IMR-90 (cell line): ENCODE measurements at regions not wholly inside any gene's neighbourhood (a gene's known extent, or its start where the extent isn't known, plus 50 kb on each side); places are given as distances from the start of the nearest gene placed in this dataset.

Experiments used
- ATAC-seq: fragments of 200-7000 bp; cut with Tn5 transposase; 2 replicates; pipeline ENCODE4 v1.9.1; 2020; ENCODE audit warnings: low read depth, mild to moderate bottlenecking, moderate library complexity
- BruUV-seq: library from RNA; stranded (reverse); fragments of 400-500 nt; replicated peaks from 2 replicates; lab custom pipeline; 2021; lab: Mats Ljungman, UMichigan
- CTCF ChIA-PET: fragments of 300-600 bp; formaldehyde crosslinking; extraction: SDS; loops from one replicate; lab custom pipeline; 2021; ENCODE audit warnings: antibody characterized with exemption; lab: Yijun Ruan, JAX
- POLR2A ChIA-PET: fragments of 300-600 bp; sonication (Branson Sonifier 250); formaldehyde crosslinking; loops from one replicate; lab custom pipeline; 2022; ENCODE audit warnings: antibody characterized with exemption; ENCODE audit not compliant: unreplicated experiment; lab: Charles Lee
- DNase-seq: peaks from one replicate; pipeline ENCODE4 v3.0.0; 2013
- H2AFZ ChIP-seq: replicated peaks from 2 replicates; pipeline ENCODE3; 2013; ENCODE audit warnings: low read length, mild to moderate bottlenecking; ENCODE audit not compliant: poor library complexity
- H2AK5ac ChIP-seq: 2 replicates; pipeline ENCODE4 v1.6.1; 2013; ENCODE audit warnings: low read depth, low read length, inconsistent platforms
- H2AK9ac ChIP-seq: replicated peaks from 2 replicates; pipeline ENCODE3; 2013; ENCODE audit warnings: mild to moderate bottlenecking, low read depth, low read length, moderate library complexity; ENCODE audit not compliant: poor library complexity
- H2BK120ac ChIP-seq: 2 replicates; pipeline ENCODE4 v1.6.1; 2013; ENCODE audit warnings: low read depth, low read length, inconsistent platforms
- H2BK15ac ChIP-seq: 3 replicates; pipeline ENCODE4 v1.6.1; 2013; ENCODE audit warnings: low read depth, low read length, inconsistent platforms
- H2BK20ac ChIP-seq: 2 replicates; pipeline ENCODE4 v1.6.1; 2013; ENCODE audit warnings: low read depth, mild to moderate bottlenecking, inconsistent platforms, low read length, moderate library complexity
- H2BK5ac ChIP-seq: 2 replicates; pipeline ENCODE4 v1.6.1; 2013; ENCODE audit warnings: mild to moderate bottlenecking, low read depth, low read length, inconsistent platforms; ENCODE audit not compliant: poor library complexity, severe bottlenecking
- H3K14ac ChIP-seq: replicated peaks from 2 replicates; pipeline ENCODE4 v1.6.1; 2013; ENCODE audit warnings: low read depth, low read length, inconsistent platforms
- H3K18ac ChIP-seq: 2 replicates; pipeline ENCODE4 v1.6.1; 2013; ENCODE audit warnings: low read depth, low read length, control low read depth
- H3K23ac ChIP-seq: 2 replicates; pipeline ENCODE4 v1.6.1; 2013; ENCODE audit warnings: low read depth, low read length, inconsistent platforms
- H3K27ac ChIP-seq: 2 replicates; pipeline ENCODE4 v1.5.1; 2013; ENCODE audit warnings: mild to moderate bottlenecking, control low read depth, low read length; ENCODE audit not compliant: insufficient read depth
- H3K27me3 ChIP-seq: 2 replicates; pipeline ENCODE4 v1.6.1; 2013; ENCODE audit warnings: low read length; ENCODE audit not compliant: control insufficient read depth, insufficient read depth
- H3K36me3 ChIP-seq: 2 replicates; pipeline ENCODE4 v1.6.1; 2013; ENCODE audit warnings: low read length, mixed read lengths; ENCODE audit not compliant: control insufficient read depth, insufficient read depth
- H3K4ac ChIP-seq: 2 replicates; pipeline ENCODE4 v1.6.1; 2013; ENCODE audit warnings: low read depth, low read length, inconsistent platforms
- H3K4me1 ChIP-seq: 2 replicates; pipeline ENCODE4 v1.6.1; 2013; ENCODE audit warnings: low read length, mixed read lengths; ENCODE audit not compliant: control insufficient read depth, insufficient read depth
- H3K4me2 ChIP-seq: 2 replicates; pipeline ENCODE4 v1.6.1; 2013; ENCODE audit warnings: low read depth, mild to moderate bottlenecking, control low read depth, low read length, moderate library complexity
- H3K4me3 ChIP-seq: 2 replicates; pipeline ENCODE4 v1.5.1; 2013; ENCODE audit warnings: low read depth, mild to moderate bottlenecking, control low read depth, low read length, moderate library complexity; ENCODE audit not compliant: insufficient read depth
- H3K56ac ChIP-seq: 2 replicates; pipeline ENCODE4 v1.6.1; 2013; ENCODE audit warnings: low read length, inconsistent platforms; ENCODE audit not compliant: insufficient read depth; ENCODE audit errors: extremely low read depth
- H3K79me1 ChIP-seq, 2 experiments: 2 replicates each; pipeline ENCODE4 v1.6.1; 2013; ENCODE audit warnings: low read length in 2 of 2, inconsistent platforms in 1 of 2, low read depth in 1 of 2
- H3K9ac ChIP-seq: 2 replicates; pipeline ENCODE4 v1.6.1; 2013; ENCODE audit warnings: low read depth, low read length, control low read depth
- H3K9me1 ChIP-seq: 2 replicates; pipeline ENCODE4 v1.6.1; 2013; ENCODE audit warnings: low read length, inconsistent platforms; ENCODE audit not compliant: insufficient read depth
- H3K9me3 ChIP-seq: 2 replicates; pipeline ENCODE4 v1.6.1; 2013; ENCODE audit warnings: low read length; ENCODE audit not compliant: control insufficient read depth, insufficient read depth
- H4K20me1 ChIP-seq: 2 replicates; pipeline ENCODE4 v1.6.1; 2013; ENCODE audit warnings: low read length, inconsistent platforms; ENCODE audit not compliant: insufficient read depth
- H4K5ac ChIP-seq: 2 replicates; pipeline ENCODE4 v1.6.1; 2013; ENCODE audit warnings: mild to moderate bottlenecking, low read depth, low read length, control low read depth
- H4K8ac ChIP-seq, 2 experiments: 2 replicates each; pipeline ENCODE4 v1.6.1; 2013; ENCODE audit warnings: low read depth in 2 of 2, low read length in 2 of 2, control low read depth in 1 of 2, inconsistent platforms in 1 of 2
- H4K91ac ChIP-seq: 2 replicates; pipeline ENCODE4 v1.6.1; 2013; ENCODE audit warnings: low read depth, low read length, inconsistent platforms; ENCODE audit not compliant: insufficient read depth
- BHLHE40 ChIP-seq: fragments of 150-350 bp; IDR thresholded peaks from 2 replicates; pipeline ENCODE4 v1.6.1; 2016; ENCODE audit warnings: mild to moderate bottlenecking, low read depth, low read length
- CEBPB ChIP-seq: IDR thresholded peaks from 2 replicates; pipeline ENCODE4 v1.6.1; 2012; ENCODE audit warnings: low read depth, low read length, improper control_type of control experiment
- CHD1 ChIP-seq: IDR thresholded peaks from 2 replicates; pipeline ENCODE4 v1.6.1; 2012; ENCODE audit warnings: low read depth, low read length, improper control_type of control experiment
- FOS ChIP-seq: fragments of 150-350 bp; IDR thresholded peaks from 2 replicates; pipeline ENCODE4 v1.6.1; 2016; ENCODE audit warnings: low read depth, low read length
- MAFK ChIP-seq: IDR thresholded peaks from 2 replicates; pipeline ENCODE4 v1.6.1; 2012; ENCODE audit warnings: low read depth, low read length, improper control_type of control experiment
- MAZ ChIP-seq: IDR thresholded peaks from 2 replicates; pipeline ENCODE4 v1.6.1; 2012; ENCODE audit warnings: low read depth, mild to moderate bottlenecking, low read length, improper control_type of control experiment, moderate library complexity, borderline replicate concordance
- MXI1 ChIP-seq: IDR thresholded peaks from 2 replicates; pipeline ENCODE4 v1.6.1; 2012; ENCODE audit warnings: low read depth, mild to moderate bottlenecking, low read length, moderate library complexity, borderline replicate concordance
- NFE2L2 ChIP-seq: fragments of 150-350 bp; IDR thresholded peaks from 2 replicates; pipeline ENCODE4 v1.6.1; 2016; ENCODE audit warnings: low read depth, mild to moderate bottlenecking, low read length
- POLR2A ChIP-seq: IDR thresholded peaks from 2 replicates; pipeline ENCODE4 v1.6.1; 2012; ENCODE audit warnings: mild to moderate bottlenecking, low read depth, low read length
- RAD21 ChIP-seq: IDR thresholded peaks from 2 replicates; pipeline ENCODE4 v1.6.1; 2012; ENCODE audit warnings: low read length, improper control_type of control experiment
- RCOR1 ChIP-seq: IDR thresholded peaks from 2 replicates; pipeline ENCODE4 v1.6.1; 2012; ENCODE audit warnings: mild to moderate bottlenecking, low read length, improper control_type of control experiment; ENCODE audit not compliant: insufficient replicate concordance
- RFX5 ChIP-seq: IDR thresholded peaks from 2 replicates; pipeline ENCODE4 v1.8.0; 2012; ENCODE audit warnings: low read depth, mild to moderate bottlenecking, low read length, moderate library complexity
- SMC3 ChIP-seq: fragments of 150-350 bp; IDR thresholded peaks from 2 replicates; pipeline ENCODE4 v1.6.1; 2016; ENCODE audit warnings: low read depth, mild to moderate bottlenecking, antibody characterized with exemption, low read length, moderate library complexity
- WGBS, 2 experiments: methylation state at CpG; one replicate each; pipeline versions ENCODE4 v1.1.5 to v1.1.7; 2013; ENCODE audit warnings: missing lambda C conversion rate in 2 of 2; ENCODE audit not compliant: insufficient read length in 1 of 2; ENCODE audit errors: extremely low coverage in 2 of 2; 5-methylcytosine and 5-hydroxymethylcytosine counted together
- dilution Hi-C: fragments of 300-500 bp; cut with HindIII; formaldehyde crosslinking; loops from one replicate; pipeline ENCODE4 v1.14.3; 2018; ENCODE audit warnings: low sequenced_read_pairs; ENCODE audit not compliant: unreplicated experiment
- in situ Hi-C: fragments of 300-500 bp; cut with MboI; formaldehyde crosslinking; loops from 3 replicates; pipeline ENCODE4 v1.14.3; 2019; ENCODE audit warnings: low sequenced_read_pairs, inconsistent platforms, mixed read lengths
- intact Hi-C: fragments of 100-400 bp; cut with micrococcal nuclease; formaldehyde crosslinking; loops from 2 replicates; pipeline ENCODE4 v1.10.0; 2022
- TF ChIP-seq, protein P1 (sequence below): conservative IDR thresholded peaks from 2 replicates; pipeline ENCODE4 v1.5.1; 2012; ENCODE audit warnings: mild to moderate bottlenecking, low read depth, low read length, improper control_type of control experiment
- TF ChIP-seq, protein P2 (sequence below): fragments of 150-350 bp; IDR thresholded peaks from 2 replicates; pipeline ENCODE4 v1.6.1; 2017; ENCODE audit warnings: mild to moderate bottlenecking, antibody characterized with exemption, low read length, low read depth
- TF ChIP-seq, protein P3 (sequence below): fragments of 150-350 bp; IDR thresholded peaks from 2 replicates; pipeline ENCODE4 v1.6.1; 2016; ENCODE audit warnings: low read depth, mild to moderate bottlenecking, low read length, moderate library complexity, borderline replicate concordance

DNA sequence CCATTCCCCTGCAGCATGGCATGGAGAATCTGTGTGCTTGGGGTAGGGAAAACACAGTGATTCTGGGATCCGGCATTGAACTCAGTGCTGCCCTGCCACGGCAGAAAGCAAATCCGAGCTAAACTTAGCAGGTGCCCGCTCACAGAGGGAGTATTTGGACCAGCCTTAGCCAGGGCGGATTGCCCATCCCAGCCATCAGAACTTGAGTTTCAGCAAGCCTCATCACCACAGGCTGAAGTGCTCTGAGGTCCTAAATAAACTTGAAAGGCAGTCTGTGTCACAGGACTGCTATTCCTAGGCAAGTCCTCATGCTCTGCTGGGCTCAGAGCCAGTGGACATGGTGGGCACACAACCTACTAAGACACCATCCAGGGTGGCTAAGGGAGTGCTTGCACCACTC, 86.2 kb upstream of the YPEL5 start:
- intact Hi-C loops (no loop called here), dilution Hi-C loops (no loop called here)

More for the DNA sequence above, 86.2 kb upstream of the YPEL5 start:
- no peak for DNase-seq
- no peaks in the 10 kb centered on the region for H3K4me1 ChIP-seq
- no peak overlapping the region for H3K9ac ChIP-seq
- H3K4me3 ChIP-seq: no peak overlapping the region
- H2AFZ ChIP-seq: no peak overlapping the region
- no peaks in the 10 kb centered on the region for H3K9me1 ChIP-seq
- no peak overlapping the region for H4K91ac ChIP-seq
- no peak overlapping the region for H3K4ac ChIP-seq
- no peak overlapping the region for H2BK120ac ChIP-seq
- TF ChIP-seq BHLHE40 (no peak), NFE2L2 (no peak), POLR2A (no peak), CEBPB (no peak), FOS (no peak), MAZ (no peak), RCOR1 (no peak), RAD21 (no peak), MXI1 (no peak), MAFK (no peak), SMC3 (no peak), CHD1 (no peak), RFX5 (no peak)
- TF ChIP-seq, protein P1, sequence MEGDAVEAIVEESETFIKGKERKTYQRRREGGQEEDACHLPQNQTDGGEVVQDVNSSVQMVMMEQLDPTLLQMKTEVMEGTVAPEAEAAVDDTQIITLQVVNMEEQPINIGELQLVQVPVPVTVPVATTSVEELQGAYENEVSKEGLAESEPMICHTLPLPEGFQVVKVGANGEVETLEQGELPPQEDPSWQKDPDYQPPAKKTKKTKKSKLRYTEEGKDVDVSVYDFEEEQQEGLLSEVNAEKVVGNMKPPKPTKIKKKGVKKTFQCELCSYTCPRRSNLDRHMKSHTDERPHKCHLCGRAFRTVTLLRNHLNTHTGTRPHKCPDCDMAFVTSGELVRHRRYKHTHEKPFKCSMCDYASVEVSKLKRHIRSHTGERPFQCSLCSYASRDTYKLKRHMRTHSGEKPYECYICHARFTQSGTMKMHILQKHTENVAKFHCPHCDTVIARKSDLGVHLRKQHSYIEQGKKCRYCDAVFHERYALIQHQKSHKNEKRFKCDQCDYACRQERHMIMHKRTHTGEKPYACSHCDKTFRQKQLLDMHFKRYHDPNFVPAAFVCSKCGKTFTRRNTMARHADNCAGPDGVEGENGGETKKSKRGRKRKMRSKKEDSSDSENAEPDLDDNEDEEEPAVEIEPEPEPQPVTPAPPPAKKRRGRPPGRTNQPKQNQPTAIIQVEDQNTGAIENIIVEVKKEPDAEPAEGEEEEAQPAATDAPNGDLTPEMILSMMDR: no peak
- TF ChIP-seq, protein P2, sequence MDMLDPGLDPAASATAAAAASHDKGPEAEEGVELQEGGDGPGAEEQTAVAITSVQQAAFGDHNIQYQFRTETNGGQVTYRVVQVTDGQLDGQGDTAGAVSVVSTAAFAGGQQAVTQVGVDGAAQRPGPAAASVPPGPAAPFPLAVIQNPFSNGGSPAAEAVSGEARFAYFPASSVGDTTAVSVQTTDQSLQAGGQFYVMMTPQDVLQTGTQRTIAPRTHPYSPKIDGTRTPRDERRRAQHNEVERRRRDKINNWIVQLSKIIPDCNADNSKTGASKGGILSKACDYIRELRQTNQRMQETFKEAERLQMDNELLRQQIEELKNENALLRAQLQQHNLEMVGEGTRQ: no peak
- TF ChIP-seq, protein P3, sequence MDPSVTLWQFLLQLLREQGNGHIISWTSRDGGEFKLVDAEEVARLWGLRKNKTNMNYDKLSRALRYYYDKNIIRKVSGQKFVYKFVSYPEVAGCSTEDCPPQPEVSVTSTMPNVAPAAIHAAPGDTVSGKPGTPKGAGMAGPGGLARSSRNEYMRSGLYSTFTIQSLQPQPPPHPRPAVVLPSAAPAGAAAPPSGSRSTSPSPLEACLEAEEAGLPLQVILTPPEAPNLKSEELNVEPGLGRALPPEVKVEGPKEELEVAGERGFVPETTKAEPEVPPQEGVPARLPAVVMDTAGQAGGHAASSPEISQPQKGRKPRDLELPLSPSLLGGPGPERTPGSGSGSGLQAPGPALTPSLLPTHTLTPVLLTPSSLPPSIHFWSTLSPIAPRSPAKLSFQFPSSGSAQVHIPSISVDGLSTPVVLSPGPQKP: no peak
- ATAC-seq: no peak
- peaks cover 3% of the 10 kb centered on the region; the same call in 1 of the 2 replicates for H3K27me3 ChIP-seq
- CTCF ChIA-PET: interaction anchor here (0.5 kb wide), 1 partner anchor 883 kb away, joined by 3 read pairs; no protein-coding TSS in a partner anchor
- H4K5ac ChIP-seq: no peak overlapping the region
- H2BK15ac ChIP-seq: no peak overlapping the region
- no peak overlapping the region for H2AK5ac ChIP-seq
- H2AK9ac ChIP-seq: no peak overlapping the region
- no peak overlapping the region for H3K18ac ChIP-seq
- no peak overlapping the region for H3K4me2 ChIP-seq
- in situ Hi-C loops: no loop called here
- no TSS peak for BruUV-seq
- no peak overlapping the region for H3K14ac ChIP-seq
- WGBS, 2 experiments: 67% methylated on average over 5 of the region's 5 CpGs; no CpG with 5 or more reads in 1 of the 2 experiments
- no peak overlapping the region for H2BK20ac ChIP-seq
- H3K79me1 ChIP-seq: no peaks in the 10 kb centered on the region
- H3K27ac ChIP-seq: no peak overlapping the region
- no peaks in the 10 kb centered on the region for H3K36me3 ChIP-seq
- H3K9me3 ChIP-seq: no peaks in the 10 kb centered on the region
- no peak overlapping the region for H3K23ac ChIP-seq
- no peak overlapping the region for H3K56ac ChIP-seq
- POLR2A ChIA-PET: no interaction called here
- H4K20me1 ChIP-seq: no peaks in the 10 kb centered on the region
- no peak overlapping the region for H4K8ac ChIP-seq
- H2BK5ac ChIP-seq: no peak overlapping the region
